ENCODE measurements at regions not wholly inside any gene's neighbourhood (a gene's known extent, or its start where the extent isn't known, plus 50 kb on each side); places are given as distances from the start of the nearest gene placed in this dataset.
"Not testable (repeated sequence)": the region's sequence is repeated elsewhere in the genome, so short reads cannot be mapped to it uniquely, and the experiment has no call there.

DNA sequence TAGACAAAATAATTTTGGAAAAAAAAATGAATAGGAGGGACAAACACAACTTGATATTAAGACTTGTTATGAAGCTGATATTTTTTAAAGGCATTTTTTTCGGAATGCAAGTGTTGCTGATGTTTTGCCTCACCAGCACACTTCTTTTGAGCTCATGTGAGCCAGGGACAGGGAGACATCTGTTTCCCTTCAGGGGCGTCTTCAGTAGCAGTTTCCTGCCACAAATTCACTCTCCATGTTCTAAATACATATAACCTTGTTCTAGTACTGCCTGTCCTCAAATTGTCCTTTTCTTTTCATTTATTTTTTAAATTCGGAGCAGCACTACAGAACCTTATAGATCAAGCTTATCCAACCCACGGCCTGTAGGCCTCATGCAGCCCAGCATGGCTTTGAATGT is 316.0 kb upstream of the PAPPA start:
- Histone ChIP-seq H4K20me1 (ENCODE audit: insufficient read depth, low read length) (no peaks in the 10 kb centered on the region), H3K27ac (ENCODE audit: low read length) (no peak overlapping the region), H3K9ac (ENCODE audit: low read length) (no peak overlapping the region), H3K36me3 (replicated peaks; ENCODE audit: insufficient read depth, low read length) (no peaks in the 10 kb centered on the region), H3K9me3 (replicated peaks; ENCODE audit: insufficient read depth, low read length) (no peaks in the 10 kb centered on the region), H3K4me2 (ENCODE audit: low read depth, low read length) (no peak overlapping the region), H3K9me2 (replicated peaks; ENCODE audit: insufficient read depth, low read length) (no peaks in the 10 kb centered on the region), H3K27me3 (replicated peaks; ENCODE audit: insufficient read depth, low read length) (no peaks in the 10 kb centered on the region), H3K4me3 (ENCODE audit: low read length) (no peak overlapping the region), H3F3A (ENCODE audit: insufficient read depth, low read length) (no peaks in the 10 kb centered on the region), H2AFZ (ENCODE audit: low read length) (no peak overlapping the region), H3K79me2 (ENCODE audit: low read length) (no peaks in the 10 kb centered on the region), H3K4me1 (ENCODE audit: low read length) (no peaks in the 10 kb centered on the region)
- DNase-seq, result no peak
- TF ChIP-seq EZH2phosphoT487 (IDR thresholded peaks at IDR 0.05; ENCODE audit: low read length), result no peak
- no peak for TF ChIP-seq EZH2 (optimal IDR thresholded peaks at IDR 0.05; ENCODE audit: low read depth, low read length)
- TF ChIP-seq CTCF (IDR thresholded peaks at IDR 0.05; ENCODE audit: low read length), result no peak

- Histone ChIP-seq H3K4me1 (ENCODE audit: low read length) (no peaks in the 10 kb centered on the region), H3K9me2 (replicated peaks; ENCODE audit: insufficient read depth, low read length) (no peaks in the 10 kb centered on the region), H3K79me2 (ENCODE audit: low read length) (no peaks in the 10 kb centered on the region), H3F3A (ENCODE audit: insufficient read depth, low read length) (no peaks in the 10 kb centered on the region), H3K27ac (ENCODE audit: low read length) (no peak overlapping the region), H2AFZ (ENCODE audit: low read length) (no peak overlapping the region), H3K4me2 (ENCODE audit: low read depth, low read length) (no peak overlapping the region), H3K4me3 (ENCODE audit: low read length) (no peak overlapping the region), H3K36me3 (replicated peaks; ENCODE audit: insufficient read depth, low read length) (no peaks in the 10 kb centered on the region), H3K9me3 (replicated peaks; ENCODE audit: insufficient read depth, low read length) (no peaks in the 10 kb centered on the region), H4K20me1 (ENCODE audit: insufficient read depth, low read length) (no peaks in the 10 kb centered on the region), H3K9ac (ENCODE audit: low read length) (no peak overlapping the region), H3K27me3 (replicated peaks; ENCODE audit: insufficient read depth, low read length) (no peaks in the 10 kb centered on the region)
- no peak for TF ChIP-seq EZH2phosphoT487 (IDR thresholded peaks at IDR 0.05; ENCODE audit: low read length)
- no peak for TF ChIP-seq EZH2 (optimal IDR thresholded peaks at IDR 0.05; ENCODE audit: low read depth, low read length)
- no peak for TF ChIP-seq CTCF (IDR thresholded peaks at IDR 0.05; ENCODE audit: low read length)
- no peak for DNase-seq
Observed at GRCh38 chr9:115838417-115838816, 315.2 kb upstream of the PAPPA start.

- not testable (repeated sequence) for H3K27ac ChIP-seq (ENCODE audit: low read length); H3K4me3 ChIP-seq (ENCODE audit: low read length); H2AFZ ChIP-seq (ENCODE audit: low read length); H3K79me2 ChIP-seq (ENCODE audit: low read length); H3K9ac ChIP-seq (ENCODE audit: low read length); H3K4me1 ChIP-seq (ENCODE audit: low read length); H3K4me2 ChIP-seq (ENCODE audit: low read depth, low read length); H3K36me3 ChIP-seq (replicated peaks; ENCODE audit: insufficient read depth, low read length); H3K9me3 ChIP-seq (replicated peaks; ENCODE audit: insufficient read depth, low read length); H4K20me1 ChIP-seq (ENCODE audit: insufficient read depth, low read length); H3K9me2 ChIP-seq (replicated peaks; ENCODE audit: insufficient read depth, low read length); H3F3A ChIP-seq (ENCODE audit: insufficient read depth, low read length); H3K27me3 ChIP-seq (replicated peaks; ENCODE audit: insufficient read depth, low read length); DNase-seq
Observed at GRCh38 chr9:115844433-115844832, 309.2 kb upstream of the PAPPA start.

DNA sequence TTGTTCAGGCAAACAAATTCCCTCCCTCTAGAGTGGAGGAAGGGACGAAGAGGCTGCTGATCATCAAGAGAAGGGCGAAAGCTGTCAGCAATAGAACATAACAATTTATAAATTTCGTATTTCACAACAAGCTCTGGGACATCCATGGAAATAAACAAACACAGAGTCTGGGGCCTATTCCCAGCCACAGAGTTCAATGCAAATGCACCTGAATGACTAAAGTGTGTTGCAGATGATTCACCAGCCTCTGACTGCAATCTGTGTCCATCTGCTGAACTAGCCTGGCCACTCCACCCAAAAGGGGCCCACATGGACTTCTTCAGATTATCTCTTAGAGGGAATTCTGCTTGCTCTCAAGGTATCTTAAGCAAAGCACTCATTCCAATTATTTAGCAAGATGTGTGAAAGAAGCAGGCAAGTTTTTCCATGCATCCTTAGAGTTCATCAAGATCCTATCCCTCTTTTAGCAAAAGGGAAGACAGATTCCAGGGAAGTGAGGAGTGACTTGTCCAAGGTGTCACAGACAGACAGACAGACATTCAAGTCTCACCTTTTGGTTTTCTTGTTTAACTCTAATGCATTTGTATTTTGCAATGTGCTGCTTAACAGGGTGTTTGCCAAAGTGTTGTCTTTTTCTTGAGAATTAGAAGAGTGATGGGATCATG is 307.8 kb upstream of the PAPPA start:
- H3K27ac ChIP-seq (ENCODE audit: low read length), result no peak overlapping the region
- no peak for TF ChIP-seq EZH2phosphoT487 (IDR thresholded peaks at IDR 0.05; ENCODE audit: low read length)
- no peak for TF ChIP-seq CTCF (IDR thresholded peaks at IDR 0.05; ENCODE audit: low read length)
- no peak for TF ChIP-seq EZH2 (optimal IDR thresholded peaks at IDR 0.05; ENCODE audit: low read depth, low read length)
- H3K79me2 ChIP-seq (ENCODE audit: low read length), result no peaks in the 10 kb centered on the region
- no peak overlapping the region for H3K4me2 ChIP-seq (ENCODE audit: low read depth, low read length)
- H3K4me1 ChIP-seq (ENCODE audit: low read length), result no peaks in the 10 kb centered on the region
- H3K9ac ChIP-seq (ENCODE audit: low read length), result no peak overlapping the region
- H2AFZ ChIP-seq (ENCODE audit: low read length), result no peak overlapping the region
- H3K4me3 ChIP-seq (ENCODE audit: low read length), result no peak overlapping the region
- DNase-seq, result no peak
- H3K36me3 ChIP-seq (replicated peaks; ENCODE audit: insufficient read depth, low read length), result no peaks in the 10 kb centered on the region
- no peaks in the 10 kb centered on the region for H3K27me3 ChIP-seq (replicated peaks; ENCODE audit: insufficient read depth, low read length)
- no peaks in the 10 kb centered on the region for H3K9me2 ChIP-seq (replicated peaks; ENCODE audit: insufficient read depth, low read length)
- no peaks in the 10 kb centered on the region for H3K9me3 ChIP-seq (replicated peaks; ENCODE audit: insufficient read depth, low read length)
- no peaks in the 10 kb centered on the region for H3F3A ChIP-seq (ENCODE audit: insufficient read depth, low read length)
- H4K20me1 ChIP-seq (ENCODE audit: insufficient read depth, low read length), result no peaks in the 10 kb centered on the region
